ENCODE measurements at regions not wholly inside any gene's neighbourhood (a gene's known extent, or its start where the extent isn't known, plus 50 kb on each side); places are given as distances from the start of the nearest gene placed in this dataset.
A peak's percentile ranks its signal among the peaks of the same experiment; 100 is the strongest.
"Not testable (repeated sequence)": the region's sequence is repeated elsewhere in the genome, so short reads cannot be mapped to it uniquely, and the experiment has no call there.

DNA sequence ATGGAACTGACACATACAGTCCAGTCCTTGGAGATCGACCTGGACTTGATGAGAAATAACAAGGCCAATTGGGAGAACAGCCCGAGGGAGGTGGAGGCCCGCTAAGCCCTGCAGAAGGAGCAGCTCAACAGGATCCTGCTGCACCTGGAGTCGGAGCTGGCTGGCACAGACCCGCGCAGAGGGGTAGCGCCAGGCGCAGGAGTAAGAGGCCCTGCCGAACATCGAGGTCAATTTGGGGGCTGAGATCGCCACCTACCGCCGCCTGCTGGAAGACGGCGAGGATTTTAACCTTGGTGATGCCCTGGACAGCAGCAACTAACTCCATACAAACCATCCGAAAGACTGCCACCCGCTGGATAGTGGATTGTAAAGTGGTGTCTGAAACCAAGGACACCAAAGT lies 1610.1 kb upstream of the ACO1 start:
- peak; percentile 22 for DNase-seq (ENCODE audit: low read depth)

DNA sequence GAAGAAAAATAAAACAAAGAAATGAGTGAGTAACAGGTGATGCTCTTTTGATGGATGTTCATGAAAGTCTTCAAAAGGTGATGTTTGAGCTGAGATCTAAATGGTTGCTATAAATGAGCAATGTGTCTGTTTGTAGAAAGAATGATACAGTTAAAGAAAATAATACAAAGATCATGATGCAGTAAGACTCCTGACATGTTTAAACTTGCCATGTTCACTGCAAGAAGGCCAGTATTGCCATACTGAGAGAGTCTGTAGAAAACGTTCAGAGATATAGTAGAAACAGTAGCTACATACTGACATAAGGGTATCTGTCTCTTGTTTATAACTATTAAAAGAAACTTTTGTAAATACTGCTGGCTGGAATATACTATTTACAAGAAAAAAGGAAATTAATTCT lies 1609.2 kb upstream of the ACO1 start:
- DNase-seq (ENCODE audit: low read depth): no peak

DNA sequence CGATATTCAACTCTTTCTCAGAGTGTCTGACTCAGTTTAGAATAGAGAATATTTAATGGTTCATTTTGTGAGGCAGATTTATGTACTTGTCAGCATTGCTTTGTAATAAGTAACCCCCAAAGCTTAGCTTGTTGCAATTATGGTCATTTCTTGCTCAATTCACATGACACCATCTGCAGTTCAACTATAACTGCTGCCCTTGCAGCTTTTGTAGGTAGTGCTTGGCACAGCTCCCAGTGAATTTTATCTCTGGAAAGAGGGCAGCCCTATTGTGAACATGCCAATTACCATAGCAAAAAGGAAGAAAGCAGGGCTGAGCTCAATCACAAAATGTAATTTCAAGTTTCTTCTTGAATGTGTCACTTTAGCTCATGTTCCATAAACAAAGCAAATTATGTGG lies 1587.7 kb upstream of the ACO1 start:
- DNase-seq (ENCODE audit: low read depth): no peak

DNA sequence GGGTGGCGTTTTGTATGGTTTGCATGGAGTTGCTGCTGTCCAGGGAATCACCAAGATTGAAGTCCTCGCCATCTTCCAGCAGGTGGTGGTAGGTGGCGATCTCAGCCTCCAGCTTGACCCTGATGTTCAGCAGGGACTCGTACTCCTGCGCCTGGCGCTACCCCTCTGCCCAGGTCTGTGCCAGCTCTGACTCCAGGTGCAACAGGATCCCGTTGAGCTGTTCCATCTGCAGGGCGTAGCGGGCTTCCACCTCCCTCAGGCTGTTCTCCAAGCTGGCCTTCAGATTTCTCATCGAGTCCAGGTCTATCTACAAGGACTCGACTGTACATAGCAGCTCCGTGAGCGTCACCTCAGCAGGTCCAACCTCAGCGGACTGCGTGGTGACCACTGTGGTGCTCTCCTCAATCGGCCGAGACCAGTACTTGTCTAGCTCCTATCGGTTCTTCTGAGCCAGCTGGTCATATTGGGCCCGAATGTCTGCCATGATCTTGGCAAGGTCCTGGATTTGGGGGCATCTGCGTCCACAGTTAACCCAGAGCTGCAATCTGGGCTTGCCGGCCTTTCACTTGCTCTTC lies 1584.8 kb upstream of the ACO1 start:
- DNase-seq (ENCODE audit: low read depth): no peak

DNA sequence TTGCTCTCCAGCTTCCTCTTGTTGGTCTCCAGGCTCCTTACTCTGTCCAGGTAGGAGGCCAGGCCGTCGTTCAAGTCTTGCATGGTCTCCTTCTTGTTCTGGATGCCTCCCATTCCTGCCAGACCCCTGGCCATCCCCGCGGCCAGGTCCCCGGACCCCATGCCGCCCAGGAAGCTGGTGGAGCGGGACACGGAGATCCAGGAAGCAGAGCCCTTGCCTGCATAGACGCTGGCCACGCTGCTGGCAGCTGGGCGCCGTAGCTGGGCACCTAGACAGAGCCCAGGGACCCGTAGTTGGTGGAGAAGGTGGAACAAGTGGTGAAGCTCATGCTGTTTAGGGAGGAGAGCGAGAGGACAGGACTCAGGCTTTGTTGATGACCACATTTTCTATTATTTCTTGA lies 1584.0 kb upstream of the ACO1 start:
- no peak for DNase-seq (ENCODE audit: low read depth)

DNA sequence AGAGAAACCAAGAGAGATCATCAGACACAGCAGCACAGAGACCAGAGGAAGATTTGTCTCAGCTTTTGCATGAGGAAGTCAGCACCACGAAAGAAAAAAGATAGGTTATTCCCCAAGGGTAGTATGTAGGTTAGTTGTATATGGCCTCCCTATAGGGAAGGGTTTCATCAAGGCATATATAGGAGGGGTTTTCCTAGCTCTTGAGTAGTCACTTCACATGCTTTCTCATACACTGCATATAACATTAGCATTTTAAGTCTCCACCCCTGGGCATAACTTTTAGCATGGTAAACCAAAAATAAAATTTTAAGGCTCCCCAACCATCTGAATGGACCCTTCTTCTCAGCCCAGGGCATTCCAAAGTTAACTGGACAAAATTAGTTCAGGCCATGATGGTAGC lies 1571.6 kb upstream of the ACO1 start:
- DNase-seq (ENCODE audit: low read depth): no peak

DNA sequence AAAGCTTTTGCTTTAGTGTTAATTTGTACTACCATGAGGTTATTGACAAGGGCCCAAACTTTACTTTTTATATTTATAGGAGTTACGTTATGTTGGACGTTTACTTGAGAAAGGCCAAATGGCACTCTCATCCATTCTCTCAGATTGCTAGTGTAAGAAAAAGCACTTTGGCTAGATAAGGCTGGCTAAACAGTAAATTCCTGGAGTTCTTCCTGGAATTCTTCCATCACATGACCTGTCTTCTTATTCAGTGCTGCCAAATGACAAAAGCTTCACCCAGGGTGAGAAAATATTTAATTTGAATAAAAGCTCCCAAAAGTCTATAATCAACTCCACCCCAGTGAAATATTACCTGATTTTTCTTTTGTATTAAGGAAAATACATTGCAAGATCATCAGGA lies 1568.9 kb upstream of the ACO1 start:
- DNase-seq (ENCODE audit: low read depth): no peak

DNA sequence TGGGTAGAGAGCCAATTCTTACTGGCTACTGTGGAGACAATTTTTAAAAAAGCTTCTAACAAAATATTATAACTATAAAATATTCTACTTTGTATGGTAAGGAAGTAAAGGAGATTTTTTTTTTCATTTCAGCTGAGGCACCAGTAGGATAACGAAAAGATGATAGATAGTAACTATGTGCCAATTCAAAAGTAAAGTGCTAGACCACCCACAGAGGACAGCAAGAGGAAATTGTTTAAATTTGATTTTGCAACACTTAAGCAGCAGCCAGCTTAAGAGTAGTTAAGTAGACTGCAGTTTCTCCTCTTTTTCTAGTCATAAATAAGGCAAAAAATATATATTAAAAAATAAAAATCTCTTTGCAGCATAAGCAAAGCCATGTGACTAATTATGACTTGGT lies 1539.3 kb upstream of the ACO1 start:
- DNase-seq (ENCODE audit: low read depth): no peak

DNA sequence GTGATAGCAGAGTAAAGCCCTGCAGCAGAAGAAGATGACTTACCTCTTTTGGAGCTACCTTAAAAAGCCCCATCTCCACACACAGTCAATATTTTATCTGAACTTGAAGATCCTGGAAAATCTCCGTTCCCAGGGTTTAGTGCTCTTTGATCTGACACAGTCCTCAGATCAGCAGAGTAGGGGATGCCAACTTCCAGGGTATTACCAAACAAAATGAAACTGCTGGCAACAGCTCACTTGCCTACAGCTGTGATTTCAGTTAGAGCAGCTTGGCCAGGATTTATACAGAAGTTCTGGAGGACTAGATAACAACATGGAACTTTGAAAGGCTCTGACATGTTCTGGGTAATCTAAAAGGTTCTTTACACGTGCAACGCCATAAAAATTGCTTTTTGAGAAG lies 1537.8 kb upstream of the ACO1 start:
- DNase-seq (ENCODE audit: low read depth): no peak

DNA sequence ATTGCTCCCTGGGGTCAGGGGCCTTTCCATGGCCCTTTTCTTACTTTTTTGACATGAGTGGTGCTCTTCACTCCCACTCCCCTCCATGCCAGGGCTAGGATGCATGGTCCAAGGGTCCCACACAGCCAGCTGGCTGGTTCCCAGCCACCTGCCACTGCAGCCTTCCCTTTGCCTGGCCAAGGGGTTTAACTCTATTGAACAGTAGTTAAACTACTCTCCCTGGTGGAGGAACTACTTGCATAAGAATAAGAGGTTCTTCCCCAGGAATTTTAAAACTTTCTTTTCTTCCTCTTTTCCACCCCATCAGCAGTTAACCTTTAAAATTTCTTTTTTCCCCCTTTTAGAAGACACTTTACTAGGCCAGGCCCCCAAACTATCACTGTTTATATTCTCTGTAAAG lies 1532.8 kb upstream of the ACO1 start:
- no peak for DNase-seq (ENCODE audit: low read depth)

DNA sequence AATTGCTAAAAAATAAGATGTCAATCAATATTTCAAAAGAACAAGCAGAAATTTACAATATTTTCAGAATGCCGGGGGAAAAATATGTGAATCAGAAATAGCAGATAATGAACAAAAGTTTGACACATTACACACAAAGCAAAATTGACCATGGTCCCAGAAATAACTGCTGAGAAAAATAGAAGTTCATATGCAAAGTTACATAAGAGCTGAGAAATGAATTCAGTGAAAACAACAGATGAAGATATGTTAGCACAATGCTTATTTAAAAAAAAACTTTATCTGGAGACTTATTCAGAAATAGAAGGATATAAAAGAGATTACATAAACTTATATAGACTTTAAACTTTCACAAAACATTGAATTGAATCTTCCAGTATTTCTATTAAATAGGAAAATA lies 1483.7 kb upstream of the ACO1 start:
- DNase-seq (ENCODE audit: low read depth): no peak

DNA sequence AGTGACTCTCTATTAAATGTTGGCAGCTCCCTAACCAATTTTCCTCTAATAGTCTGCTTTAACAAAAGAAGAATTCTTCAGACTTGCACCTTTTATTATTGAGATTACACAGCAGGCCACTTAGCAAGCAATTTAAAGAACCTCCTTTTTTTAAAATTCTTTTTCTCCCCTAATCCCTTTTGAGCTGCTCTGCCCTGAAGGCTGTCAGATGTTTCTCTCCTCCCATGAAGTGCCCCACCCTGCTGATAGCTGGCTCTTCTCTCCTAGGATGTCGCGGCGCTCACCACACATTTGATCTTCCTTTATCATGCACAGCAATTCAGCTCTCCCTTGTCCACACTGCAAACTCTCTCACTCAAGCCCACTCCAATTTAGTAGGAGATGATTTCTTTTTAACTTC lies 1471.1 kb upstream of the ACO1 start:
- DNase-seq (ENCODE audit: low read depth): no peak

DNA sequence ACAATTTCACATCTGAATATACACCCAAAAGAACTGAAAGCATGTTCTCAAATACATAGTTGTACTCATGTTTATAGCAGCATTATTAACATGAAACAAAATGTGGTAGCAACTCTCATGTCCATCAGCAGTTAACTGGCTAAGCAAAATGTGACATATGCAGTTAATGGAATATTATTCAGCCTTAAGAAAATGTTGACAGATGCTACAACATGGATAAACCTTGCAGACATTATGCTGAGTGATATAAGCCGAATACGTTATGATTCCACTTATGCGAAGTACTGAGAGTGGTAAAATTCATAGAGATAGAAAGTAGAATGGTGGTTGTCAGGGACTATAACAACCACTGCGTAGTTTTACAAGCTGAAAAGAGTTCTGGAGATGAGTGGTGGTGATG lies 1469.0 kb upstream of the ACO1 start:
- DNase-seq (ENCODE audit: low read depth): no peak

DNA sequence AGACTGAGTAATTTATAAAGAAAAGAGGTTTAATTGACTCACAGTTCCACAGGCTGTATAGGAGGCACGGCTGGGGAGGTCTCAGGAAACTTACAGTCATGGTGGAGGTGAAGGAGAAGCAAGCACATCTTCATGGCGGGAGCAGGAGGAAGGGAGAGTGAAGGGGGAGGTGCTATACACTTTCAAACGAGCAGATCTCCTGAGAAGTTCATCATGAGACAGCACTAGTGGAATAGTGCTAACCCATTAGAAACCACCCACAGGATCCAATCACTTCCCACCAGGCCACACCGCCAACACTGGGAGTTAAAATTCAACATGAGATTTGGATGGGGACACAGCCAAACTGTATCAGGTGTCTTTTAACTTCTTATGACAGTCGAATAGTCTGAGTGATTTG lies 1459.3 kb upstream of the ACO1 start:
- no peak for DNase-seq (ENCODE audit: low read depth)

DNA sequence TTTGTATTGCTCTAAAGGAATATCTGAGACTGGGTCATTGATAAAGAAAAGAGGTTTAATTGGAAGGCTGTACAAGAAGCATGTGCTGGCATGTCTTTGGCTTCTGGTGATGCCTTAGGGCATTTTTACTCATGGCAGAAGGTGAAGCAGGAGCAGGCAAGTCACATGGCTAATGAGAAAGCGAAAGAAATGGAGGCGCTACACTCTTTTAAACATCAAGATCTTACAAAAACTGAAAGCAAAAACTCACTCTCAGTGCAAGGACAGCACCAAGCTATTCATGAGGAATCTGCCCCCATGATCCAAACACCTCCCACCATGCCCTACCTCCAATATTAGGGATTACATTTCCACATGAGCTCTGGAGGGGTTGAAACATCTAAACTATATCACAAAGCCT lies 1458.8 kb upstream of the ACO1 start:
- DNase-seq (ENCODE audit: low read depth): no peak

DNA sequence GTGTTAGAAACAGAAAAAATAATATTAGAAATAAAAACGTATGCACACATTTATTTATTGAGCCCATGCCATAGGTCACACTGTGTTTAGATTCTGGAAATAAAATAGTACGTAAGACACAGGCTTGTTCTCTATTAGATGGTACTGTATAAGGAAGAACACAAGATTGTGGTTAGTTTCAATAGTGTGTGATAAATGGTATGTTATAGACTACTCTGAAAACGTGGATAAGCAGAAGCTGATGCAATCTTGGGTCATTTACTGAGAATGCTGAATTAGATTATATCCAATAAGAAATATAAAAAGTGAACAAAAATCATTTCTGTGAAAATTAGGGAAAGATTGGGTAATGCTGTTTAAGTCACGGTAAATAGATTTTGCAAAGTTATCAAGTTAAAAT lies 1456.4 kb upstream of the ACO1 start:
- no peak for DNase-seq (ENCODE audit: low read depth)

DNA sequence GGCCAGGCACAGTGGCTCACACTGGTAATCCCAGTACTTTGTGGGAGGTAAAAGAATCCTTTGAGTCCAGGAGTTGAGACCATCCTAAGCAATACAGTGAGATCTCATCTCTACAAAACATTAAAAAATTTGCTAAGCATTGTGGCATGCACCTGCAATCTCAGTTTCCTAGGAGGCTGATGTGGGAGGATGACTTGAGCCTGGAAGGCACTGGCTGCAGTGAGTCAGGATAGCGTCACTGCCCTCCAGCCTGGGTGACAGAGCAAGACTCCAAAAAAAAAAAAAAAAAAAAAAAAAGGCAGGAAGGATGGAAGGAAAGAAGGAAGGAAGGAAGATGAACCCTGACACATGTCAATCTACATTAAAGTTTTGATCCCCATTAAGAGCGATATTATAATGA lies 1452.2 kb upstream of the ACO1 start:
- no peak for DNase-seq (ENCODE audit: low read depth)

DNA sequence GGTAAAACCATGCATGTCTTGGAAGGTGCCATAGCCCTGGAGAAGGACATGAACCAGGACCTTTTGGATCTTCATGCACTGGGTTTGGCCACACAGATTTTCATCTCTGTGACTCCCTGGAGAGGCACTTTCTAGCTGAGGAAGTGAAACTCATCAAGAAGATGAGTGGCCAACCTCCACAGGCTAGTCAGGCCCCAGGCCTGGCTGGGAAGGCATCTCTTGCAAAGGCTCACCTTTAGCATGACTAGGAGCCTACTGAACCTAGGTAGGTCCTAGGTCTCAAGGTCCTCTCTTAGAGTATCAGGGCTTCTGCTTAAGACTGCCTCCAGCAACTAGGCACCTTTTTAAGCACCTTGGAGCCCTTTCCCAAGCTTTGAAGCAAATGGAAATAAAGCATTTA lies 1448.7 kb upstream of the ACO1 start:
- DNase-seq (ENCODE audit: low read depth): no peak

DNA sequence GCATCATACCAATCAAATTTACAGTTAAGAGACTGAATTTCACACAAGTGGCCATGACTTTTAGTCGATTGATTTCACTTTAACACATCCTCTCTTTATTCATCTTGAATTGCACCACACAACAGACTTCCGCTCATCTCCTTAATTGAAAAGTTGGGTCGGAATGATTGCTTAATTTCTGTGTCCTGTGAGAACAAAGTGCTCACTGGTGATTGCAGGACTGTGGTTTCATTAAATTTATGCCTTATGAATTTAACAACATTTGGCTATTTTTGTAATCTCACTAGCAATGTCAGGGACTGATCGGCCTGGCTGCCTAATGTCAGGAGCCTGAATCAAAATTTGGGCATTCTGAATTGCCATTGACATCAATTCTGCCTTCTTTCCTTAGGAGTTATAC lies 1447.3 kb upstream of the ACO1 start:
- no peak for DNase-seq (ENCODE audit: low read depth)

DNA sequence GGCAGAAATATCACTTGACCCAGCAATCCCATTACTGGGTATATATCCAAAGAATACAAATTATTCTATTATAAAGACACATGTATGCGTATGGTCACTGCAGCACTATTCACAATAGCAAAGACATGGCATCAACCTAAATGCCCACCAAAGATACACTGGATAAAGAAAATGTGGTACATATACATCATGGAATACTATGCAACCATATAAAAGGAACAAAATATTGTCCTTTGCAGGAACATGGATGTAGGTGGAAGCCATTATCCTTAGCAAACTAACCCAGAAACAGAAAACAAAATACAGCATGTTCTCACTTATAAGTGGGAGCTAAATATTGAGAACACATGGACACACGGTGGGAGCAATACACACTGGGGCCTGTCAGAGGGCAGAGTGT lies 1441.6 kb upstream of the ACO1 start:
- DNase-seq (ENCODE audit: low read depth): not testable (repeated sequence)

DNA sequence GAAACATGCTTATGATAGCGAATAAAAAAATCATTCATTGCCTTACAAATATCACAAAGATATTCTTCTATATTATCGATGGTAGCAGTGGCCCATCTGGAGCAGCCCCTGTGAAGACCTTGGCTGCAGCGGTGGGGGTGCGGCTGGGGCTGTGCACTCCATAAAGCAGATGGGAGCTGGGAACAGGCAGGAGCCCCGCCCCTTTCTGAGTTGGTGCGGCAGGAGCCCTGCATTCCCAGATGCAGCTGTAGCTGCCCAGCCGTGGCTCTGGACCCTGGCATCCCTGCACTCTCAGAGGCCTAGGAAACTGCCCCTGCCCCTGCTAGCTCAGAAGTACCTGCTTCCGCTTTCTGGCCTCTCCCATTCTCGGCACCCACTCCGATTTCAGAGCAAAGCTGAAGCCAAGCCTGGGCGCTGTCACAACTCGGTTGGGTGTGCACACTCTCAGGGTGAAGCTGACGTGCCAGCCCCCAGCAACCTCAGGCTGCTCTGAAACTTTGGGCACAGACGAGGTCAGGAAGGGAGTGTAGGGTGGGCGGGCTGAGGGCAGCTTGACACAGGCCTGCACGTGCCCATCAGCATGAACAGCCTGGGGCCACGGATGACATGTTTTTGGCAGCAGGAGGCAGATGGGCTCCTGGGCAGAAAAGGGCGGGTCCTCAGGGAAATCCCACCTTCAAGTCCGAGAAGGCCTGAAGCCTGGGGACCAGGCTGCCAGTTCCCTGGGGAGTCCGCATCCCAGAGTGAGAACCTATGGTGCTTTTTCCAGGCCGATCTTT lies 1440.8 kb upstream of the ACO1 start:
- DNase-seq (ENCODE audit: low read depth): no peak

DNA sequence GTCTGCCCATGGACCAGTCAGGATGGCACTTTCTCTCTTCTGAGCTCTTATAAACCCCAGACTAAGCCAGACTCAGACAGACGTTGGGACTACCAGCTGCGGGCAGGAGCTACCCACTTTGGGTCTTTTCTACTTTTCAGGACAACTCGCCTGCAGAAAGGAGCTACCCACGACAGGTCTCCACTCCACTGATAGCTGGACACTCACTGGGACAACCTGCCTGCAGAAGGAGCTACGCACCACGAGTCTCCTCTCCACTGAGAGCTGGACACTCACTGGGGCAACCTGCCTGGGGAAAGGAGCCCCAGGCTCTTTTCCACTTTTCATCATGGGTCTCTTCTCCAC lies 1440.2 kb upstream of the ACO1 start:
- no peak for DNase-seq (ENCODE audit: low read depth)

DNA sequence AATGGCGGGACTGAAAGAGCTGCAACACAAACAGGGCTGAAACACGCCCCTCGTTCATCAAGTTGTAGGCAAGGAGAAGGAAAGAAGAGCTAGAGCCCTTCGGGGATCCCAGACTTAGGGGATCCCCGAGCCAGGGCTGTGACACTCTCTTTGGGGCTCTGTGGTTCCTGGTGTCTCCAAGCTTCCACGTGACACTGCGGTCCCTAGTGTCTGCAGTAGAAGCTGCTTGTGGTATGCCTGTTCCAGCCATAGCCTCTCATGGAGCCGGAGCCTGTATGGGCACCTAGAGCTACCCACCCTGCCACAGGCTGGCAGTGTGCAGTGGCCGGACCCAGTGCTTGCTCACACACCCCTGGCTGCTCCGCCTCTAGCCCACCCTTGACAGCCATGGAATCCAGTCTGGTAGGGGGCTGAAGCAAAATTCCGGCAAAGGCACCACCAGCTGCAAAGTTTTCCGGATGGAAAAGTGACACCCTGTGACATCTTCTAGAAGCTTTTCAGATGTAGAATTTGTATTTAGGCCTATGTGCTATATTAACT lies 1439.6 kb upstream of the ACO1 start:
- no peak for DNase-seq (ENCODE audit: low read depth)

DNA sequence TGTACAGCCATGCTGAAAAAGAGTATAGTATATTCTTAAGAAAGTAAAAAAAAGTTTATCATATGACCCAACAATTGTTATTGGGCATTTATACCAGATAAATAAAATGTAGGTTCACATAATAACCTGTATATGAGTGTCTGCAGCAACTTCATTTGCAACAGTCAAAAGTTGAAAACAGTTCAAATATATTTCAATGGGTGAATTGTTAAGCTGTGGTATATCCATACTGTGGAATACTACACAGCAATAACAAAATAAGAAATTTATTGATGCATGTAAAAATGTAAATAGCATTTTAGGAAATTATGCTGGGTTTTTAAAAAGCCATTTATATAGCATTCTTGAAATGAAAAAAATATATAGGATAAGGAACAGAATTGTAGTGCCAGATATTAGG lies 1420.1 kb upstream of the ACO1 start:
- no peak for DNase-seq (ENCODE audit: low read depth)

All from Daoy (cell line).